CD8-positive, alpha-beta memory T cell (primary cell): ENCODE measurements at regions not wholly inside any gene's neighbourhood (a gene's known extent, or its start where the extent isn't known, plus 50 kb on each side); places are given as distances from the start of the nearest gene placed in this dataset.
"Not testable (repeated sequence)": the region's sequence is repeated elsewhere in the genome, so short reads cannot be mapped to it uniquely, and the experiment has no call there.

Source experiments
- CTCF ChIA-PET: fragments of 350-600 bp; sonication (Branson Sonifier 250); formaldehyde crosslinking; loops from one replicate; lab custom pipeline; 2021; ENCODE audit warnings: antibody characterized with exemption; lab: Charles Lee
- POLR2A ChIA-PET: fragments of 350-600 bp; sonication (Branson Sonifier 250); formaldehyde crosslinking; loops from one replicate; lab custom pipeline; 2021; ENCODE audit warnings: antibody characterized with exemption; lab: Charles Lee
- DNase-seq, 5 donors: peaks; one replicate each; pipeline versions ENCODE4 v3.0.0 to v3.0.0-alpha.2; 2020 to 2022; ENCODE audit warnings: mixed read lengths in 1 of 5
- H3K27ac ChIP-seq: one replicate; pipeline ENCODE4 v1.7.0; 2013; ENCODE audit warnings: low read depth, mild to moderate bottlenecking, low read length, moderate library complexity
- H3K27me3 ChIP-seq: 2 replicates; pipeline ENCODE4 v1.7.0; 2013; ENCODE audit warnings: low read length, mild to moderate bottlenecking; ENCODE audit not compliant: insufficient read depth, poor library complexity, severe bottlenecking
- H3K36me3 ChIP-seq: 2 replicates; pipeline ENCODE4 v1.7.0; 2013; ENCODE audit warnings: mild to moderate bottlenecking, low read length, moderate library complexity; ENCODE audit not compliant: insufficient read depth
- H3K4me1 ChIP-seq: 2 replicates; pipeline ENCODE4 v1.7.0; 2013; ENCODE audit warnings: mild to moderate bottlenecking, low read length, moderate library complexity; ENCODE audit not compliant: insufficient read depth
- H3K4me3 ChIP-seq: 2 replicates; pipeline ENCODE4 v1.7.0; 2013; ENCODE audit warnings: mild to moderate bottlenecking, low read length
- H3K9me3 ChIP-seq: 2 replicates; pipeline ENCODE4 v1.7.0; 2013; ENCODE audit warnings: mild to moderate bottlenecking, low read length
- H3K27ac Mint-ChIP-seq, 8 donors: one replicate each; pipeline ENCODE4 v1.8.0; 2020 to 2021; ENCODE audit warnings: mixed read lengths in 8 of 8, mild to moderate bottlenecking in 6 of 8, inconsistent platforms in 3 of 8, moderate library complexity in 3 of 8
- H3K27me3 Mint-ChIP-seq, 2 donors: one replicate each; pipeline ENCODE4 v1.8.0; 2020 to 2021; ENCODE audit warnings: mixed read lengths in 2 of 2, mild to moderate bottlenecking in 1 of 2, moderate library complexity in 1 of 2
- H3K36me3 Mint-ChIP-seq, 3 donors: one replicate each; pipeline ENCODE4 v1.8.0; 2020 to 2021; ENCODE audit warnings: mixed read lengths in 3 of 3, inconsistent platforms in 1 of 3, mild to moderate bottlenecking in 1 of 3
- H3K4me1 Mint-ChIP-seq, 3 donors: one replicate each; pipeline ENCODE4 v1.8.0; 2020 to 2021; ENCODE audit warnings: mixed read lengths in 3 of 3, inconsistent platforms in 1 of 3, mild to moderate bottlenecking in 1 of 3
- H3K4me3 Mint-ChIP-seq, 7 donors: one replicate each; pipeline ENCODE4 v1.8.0; 2020 to 2021; ENCODE audit warnings: mixed read lengths in 7 of 7, mild to moderate bottlenecking in 6 of 7, moderate library complexity in 4 of 7, inconsistent platforms in 2 of 7
- H3K9me3 Mint-ChIP-seq, 5 donors: one replicate each; pipeline ENCODE4 v1.8.0; 2020 to 2022; ENCODE audit warnings: mixed read lengths in 5 of 5, mild to moderate bottlenecking in 3 of 5, moderate library complexity in 2 of 5, inconsistent platforms in 1 of 5

DNA sequence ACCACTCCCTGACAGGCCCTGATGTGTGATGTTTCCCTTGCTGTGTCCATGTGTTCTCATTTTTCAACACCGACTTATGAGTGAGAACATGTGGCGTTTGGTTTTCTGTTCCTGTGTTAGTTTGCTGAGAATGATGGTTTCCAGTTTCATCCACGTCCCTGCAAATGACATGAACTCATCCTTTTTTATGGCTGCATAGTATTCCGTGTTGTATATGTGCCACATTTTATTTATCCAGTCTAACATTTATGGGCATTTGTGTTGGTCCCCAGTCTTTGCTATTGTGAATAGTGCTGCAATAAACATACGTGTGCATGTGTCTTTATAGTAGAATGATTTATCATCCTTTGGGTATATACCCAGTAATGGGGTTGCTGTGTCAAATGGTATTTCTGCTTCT is 830.3 kb upstream of the ADGRB3 start:
- H3K9me3 ChIP-seq, H3K36me3 Mint-ChIP-seq, H3K4me1 Mint-ChIP-seq, H3K27me3 Mint-ChIP-seq, POLR2A ChIA-PET, H3K4me3 ChIP-seq, CTCF ChIA-PET, H3K4me1 ChIP-seq, H3K27ac Mint-ChIP-seq, H3K27me3 ChIP-seq, H3K27ac ChIP-seq, DNase-seq, H3K4me3 Mint-ChIP-seq, H3K36me3 ChIP-seq: not testable (repeated sequence)
- H3K9me3 Mint-ChIP-seq: peaks cover 5 to 44% (median 20%) of the 10 kb centered on the region in 5 donors

DNA sequence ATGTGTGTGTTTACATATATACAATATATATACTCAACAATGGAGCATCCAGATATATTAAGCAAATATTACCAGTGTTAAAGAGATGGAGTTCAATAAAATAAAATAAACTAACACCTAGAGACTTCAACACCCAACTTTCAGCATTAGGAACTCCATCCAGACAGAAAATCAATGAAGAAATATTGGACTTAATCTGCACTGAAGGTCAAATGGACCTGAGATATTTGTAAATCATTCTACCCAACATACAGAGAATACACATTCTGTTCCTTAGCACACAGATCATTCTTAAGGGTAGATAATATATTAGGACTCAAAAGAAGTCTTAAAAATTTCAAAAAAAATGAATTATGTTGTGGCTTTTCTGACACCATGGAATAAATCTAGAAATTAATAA is 832.3 kb upstream of the ADGRB3 start:
- Mint-ChIP-seq H3K27ac (no peak overlapping the region), H3K36me3 (no peaks in the 10 kb centered on the region), H3K9me3 (peaks cover 9 to 41% (median 23%) of the 10 kb centered on the region in 5 donors), H3K4me3 (no peak overlapping the region), H3K4me1 (no peaks in the 10 kb centered on the region), H3K27me3 (no peaks in the 10 kb centered on the region)
- DNase-seq: no peak
- Histone ChIP-seq H3K27ac (no peak overlapping the region), H3K36me3 (no peaks in the 10 kb centered on the region), H3K4me3 (no peak overlapping the region), H3K27me3 (no peaks in the 10 kb centered on the region), H3K4me1 (no peaks in the 10 kb centered on the region), H3K9me3 (no peaks in the 10 kb centered on the region)
- POLR2A ChIA-PET: no interaction called here
- CTCF ChIA-PET: no interaction called here

GRCh38 chr6:67792996-67793395 is 842.1 kb upstream of the ADGRB3 start:
- no peak overlapping the region for H3K27ac Mint-ChIP-seq
- no peak overlapping the region for H3K4me3 Mint-ChIP-seq
- H3K9me3 ChIP-seq: no peaks in the 10 kb centered on the region
- H3K4me1 Mint-ChIP-seq: no peaks in the 10 kb centered on the region
- H3K4me1 ChIP-seq: no peaks in the 10 kb centered on the region
- no peak for DNase-seq
- no peaks in the 10 kb centered on the region for H3K27me3 Mint-ChIP-seq
- POLR2A ChIA-PET: no interaction called here
- peaks cover 0 to 22% (median 2%) of the 10 kb centered on the region in 5 donors for H3K9me3 Mint-ChIP-seq
- no peak overlapping the region for H3K27ac ChIP-seq
- no peaks in the 10 kb centered on the region for H3K36me3 Mint-ChIP-seq
- H3K27me3 ChIP-seq: no peaks in the 10 kb centered on the region
- no peak overlapping the region for H3K4me3 ChIP-seq
- CTCF ChIA-PET: no interaction called here
- no peaks in the 10 kb centered on the region for H3K36me3 ChIP-seq

DNA sequence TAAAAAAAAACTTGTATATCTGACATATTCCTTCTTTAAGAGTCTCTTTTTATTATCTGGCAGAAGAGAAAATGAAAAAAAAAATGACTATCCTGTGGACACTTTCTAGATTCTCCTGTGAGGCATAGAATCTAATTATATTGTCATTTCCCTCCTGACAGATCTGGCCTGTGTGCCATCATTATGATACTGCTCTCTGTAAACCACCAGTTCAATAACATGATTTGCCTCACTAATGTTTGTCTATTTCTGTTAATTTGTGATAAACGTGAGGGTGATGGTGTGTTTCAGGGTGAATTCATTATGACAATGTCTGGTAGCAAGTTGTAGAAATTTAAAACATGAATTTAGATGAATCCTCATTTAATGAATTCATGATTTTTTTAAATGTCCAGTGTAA is 844.5 kb upstream of the ADGRB3 start:
- DNase-seq: no peak
- no peaks in the 10 kb centered on the region for H3K27me3 ChIP-seq
- no peak overlapping the region for H3K27ac ChIP-seq
- H3K4me3 ChIP-seq: no peak overlapping the region
- no peaks in the 10 kb centered on the region for H3K4me1 ChIP-seq
- H3K36me3 Mint-ChIP-seq: no peaks in the 10 kb centered on the region
- H3K27me3 Mint-ChIP-seq: no peaks in the 10 kb centered on the region
- CTCF ChIA-PET: no interaction called here
- peaks cover 0 to 26% (median 2%) of the 10 kb centered on the region in 5 donors for H3K9me3 Mint-ChIP-seq
- H3K27ac Mint-ChIP-seq: no peak overlapping the region
- POLR2A ChIA-PET: no interaction called here
- H3K9me3 ChIP-seq: no peaks in the 10 kb centered on the region
- no peaks in the 10 kb centered on the region for H3K4me1 Mint-ChIP-seq
- H3K36me3 ChIP-seq: no peaks in the 10 kb centered on the region
- no peak overlapping the region for H3K4me3 Mint-ChIP-seq

GRCh38 chr6:67787119-67787518 is 848.0 kb upstream of the ADGRB3 start:
- H3K4me1 Mint-ChIP-seq, CTCF ChIA-PET: not testable (repeated sequence)

DNA sequence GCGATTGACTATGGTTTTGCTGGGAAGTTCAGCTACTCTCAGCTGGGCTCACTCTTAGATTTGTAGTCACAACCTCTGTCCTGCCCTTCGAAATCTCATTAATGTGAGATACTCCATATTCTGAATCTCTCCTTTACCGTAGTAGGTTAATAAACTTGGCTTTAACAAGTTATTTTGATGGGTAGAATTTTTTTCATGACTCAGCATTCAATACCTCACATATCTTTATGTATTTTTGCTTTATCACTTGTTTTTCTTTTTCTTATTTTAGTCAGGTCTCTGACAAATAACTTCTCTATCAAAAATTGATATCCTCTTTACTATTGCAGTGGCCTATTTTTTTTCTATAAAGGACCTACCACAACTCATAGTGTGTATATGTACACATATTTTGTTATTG is 855.2 kb upstream of the ADGRB3 start:
- no peaks in the 10 kb centered on the region for H3K4me1 ChIP-seq
- H3K36me3 ChIP-seq: no peaks in the 10 kb centered on the region
- Mint-ChIP-seq H3K9me3 (peaks cover 2 to 22% (median 7%) of the 10 kb centered on the region in 5 donors), H3K4me3 (no peak overlapping the region), H3K36me3 (no peaks in the 10 kb centered on the region), H3K4me1 (no peaks in the 10 kb centered on the region), H3K27ac (no peak overlapping the region), H3K27me3 (no peaks in the 10 kb centered on the region)
- H3K27ac ChIP-seq: no peak overlapping the region
- no peak for DNase-seq
- H3K27me3 ChIP-seq: no peaks in the 10 kb centered on the region
- CTCF ChIA-PET: no interaction called here
- H3K9me3 ChIP-seq: peaks cover 3% of the 10 kb centered on the region
- POLR2A ChIA-PET: no interaction called here
- H3K4me3 ChIP-seq: no peak overlapping the region

More at GRCh38 chr6:67787119-67787518, 848.0 kb upstream of the ADGRB3 start:
- H3K9me3 ChIP-seq, H3K27ac ChIP-seq, H3K27ac Mint-ChIP-seq, H3K4me3 ChIP-seq, H3K27me3 ChIP-seq, DNase-seq, H3K36me3 Mint-ChIP-seq, H3K27me3 Mint-ChIP-seq, H3K4me3 Mint-ChIP-seq, H3K4me1 ChIP-seq, POLR2A ChIA-PET, H3K36me3 ChIP-seq: not testable (repeated sequence)
- H3K9me3 Mint-ChIP-seq: peaks cover 0 to 21% (median 1%) of the 10 kb centered on the region in 5 donors

- CTCF ChIA-PET: no interaction called here
- H3K27ac ChIP-seq: no peak overlapping the region
- Mint-ChIP-seq H3K4me1 (no peaks in the 10 kb centered on the region), H3K4me3 (no peak overlapping the region), H3K27me3 (no peaks in the 10 kb centered on the region), H3K9me3 (peaks cover 3 to 27% (median 5%) of the 10 kb centered on the region in 5 donors), H3K27ac (no peak overlapping the region), H3K36me3 (no peaks in the 10 kb centered on the region)
- H3K9me3 ChIP-seq: no peaks in the 10 kb centered on the region
- H3K27me3 ChIP-seq: no peaks in the 10 kb centered on the region
- POLR2A ChIA-PET: no interaction called here
- DNase-seq: no peak
- no peaks in the 10 kb centered on the region for H3K36me3 ChIP-seq
- no peak overlapping the region for H3K4me3 ChIP-seq
- no peaks in the 10 kb centered on the region for H3K4me1 ChIP-seq
These were observed 859.7 kb upstream of the ADGRB3 start for GRCh38 chr6:67775333-67775732.

GRCh38 chr6:67768972-67769371 is 866.1 kb upstream of the ADGRB3 start:
- no peak for DNase-seq
- Mint-ChIP-seq H3K4me1 (no peaks in the 10 kb centered on the region), H3K4me3 (no peak overlapping the region), H3K36me3 (no peaks in the 10 kb centered on the region), H3K27me3 (no peaks in the 10 kb centered on the region), H3K27ac (no peak overlapping the region), H3K9me3 (peaks cover 0 to 33% (median 10%) of the 10 kb centered on the region in 5 donors)
- ChIA-PET CTCF (no interaction called here), POLR2A (no interaction called here)
- Histone ChIP-seq H3K27ac (no peak overlapping the region), H3K4me1 (no peaks in the 10 kb centered on the region), H3K9me3 (no peaks in the 10 kb centered on the region), H3K27me3 (no peaks in the 10 kb centered on the region), H3K36me3 (no peaks in the 10 kb centered on the region), H3K4me3 (no peak overlapping the region)
